GM12874 (cell line): ENCODE measurements at regions not wholly inside any gene's neighbourhood (a gene's known extent, or its start where the extent isn't known, plus 50 kb on each side); places are given as distances from the start of the nearest gene placed in this dataset.

ENCODE experiments used
- CTCF ChIP-seq: IDR thresholded peaks from 2 replicates; pipeline ENCODE4 v1.5.1; 2011; ENCODE audit warnings: low read depth, mild to moderate bottlenecking, control low read depth, low read length, moderate library complexity; ENCODE audit not compliant: insufficient read depth

GRCh38 chr10:43824934-43825333 is 176.3 kb upstream of the ZNF32 start:
- no peak for TF ChIP-seq CTCF

DNA sequence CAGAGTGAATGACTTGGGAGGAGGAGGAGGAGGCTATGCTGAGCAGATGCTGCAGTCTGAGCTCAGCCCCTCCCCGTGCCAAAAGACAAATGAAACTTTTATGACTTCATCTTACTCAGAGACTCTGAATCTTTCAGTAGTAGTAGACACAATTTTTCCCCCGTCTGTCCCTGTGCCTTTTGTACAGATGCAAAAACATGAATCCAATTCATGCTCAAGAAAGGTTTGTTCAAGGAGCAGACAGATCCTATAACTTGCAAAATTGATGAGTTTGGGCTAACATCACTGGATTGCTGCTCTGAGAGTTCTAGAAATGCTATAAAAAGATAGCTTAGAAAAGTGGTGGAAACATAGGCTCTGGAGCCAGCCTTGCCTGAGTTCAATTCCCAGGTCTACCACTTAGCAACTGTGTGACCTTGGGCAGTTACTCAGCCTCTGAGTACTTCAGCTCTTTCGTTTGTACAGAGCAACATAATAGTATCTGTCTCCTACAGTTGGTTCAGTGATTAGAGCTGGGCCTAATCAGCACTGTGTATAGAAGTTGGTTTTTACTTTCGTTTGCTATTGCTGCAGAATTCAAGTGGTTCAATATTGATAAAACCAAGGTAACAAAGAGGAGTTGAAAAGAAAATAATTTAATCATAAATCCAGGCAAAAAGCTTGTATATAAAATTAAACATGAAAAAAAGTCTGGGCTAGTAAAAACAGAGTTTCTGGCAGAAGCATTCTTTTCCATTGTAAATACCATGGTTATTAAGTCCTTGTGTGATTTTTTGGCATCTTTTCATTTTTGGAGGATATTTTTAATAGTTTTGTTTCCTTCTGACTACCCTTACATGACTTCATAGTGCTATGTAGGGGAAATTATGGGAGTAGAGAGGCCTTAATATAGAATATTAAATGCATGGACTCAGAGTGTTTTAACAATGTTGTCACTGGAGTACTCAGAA is 174.2 kb upstream of the ZNF32 start:
- TF ChIP-seq CTCF = no peak

DNA sequence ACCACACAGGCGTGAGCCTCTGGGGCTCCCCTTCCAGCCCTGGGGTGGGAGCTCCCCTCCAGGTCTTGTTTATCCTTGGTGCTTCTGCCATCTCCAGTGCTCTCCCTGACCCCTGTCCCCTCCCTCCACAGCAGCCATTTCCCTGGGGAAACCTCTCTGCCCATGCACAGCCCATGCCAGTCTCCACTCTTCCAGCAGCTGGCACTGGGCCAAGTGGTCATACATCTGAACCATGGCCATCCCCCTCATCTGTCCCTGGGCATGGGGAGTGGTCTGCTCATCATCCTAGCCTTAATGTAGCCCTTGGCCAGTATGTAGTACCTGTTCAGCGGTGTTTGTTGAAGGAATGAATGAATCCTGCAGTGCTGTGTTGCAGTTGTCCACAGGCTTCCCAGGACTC is 172.4 kb upstream of the ZNF32 start:
- TF ChIP-seq CTCF = no peak

GRCh38 chr10:43820663-43821062 is 172.0 kb upstream of the ZNF32 start:
- TF ChIP-seq CTCF = no peak

- no peak for TF ChIP-seq CTCF
Measured at GRCh38 chr10:43819464-43820230, 171.0 kb upstream of the ZNF32 start.

GRCh38 chr10:43818687-43819086 is 170.0 kb upstream of the ZNF32 start:
- TF ChIP-seq CTCF = no peak

DNA sequence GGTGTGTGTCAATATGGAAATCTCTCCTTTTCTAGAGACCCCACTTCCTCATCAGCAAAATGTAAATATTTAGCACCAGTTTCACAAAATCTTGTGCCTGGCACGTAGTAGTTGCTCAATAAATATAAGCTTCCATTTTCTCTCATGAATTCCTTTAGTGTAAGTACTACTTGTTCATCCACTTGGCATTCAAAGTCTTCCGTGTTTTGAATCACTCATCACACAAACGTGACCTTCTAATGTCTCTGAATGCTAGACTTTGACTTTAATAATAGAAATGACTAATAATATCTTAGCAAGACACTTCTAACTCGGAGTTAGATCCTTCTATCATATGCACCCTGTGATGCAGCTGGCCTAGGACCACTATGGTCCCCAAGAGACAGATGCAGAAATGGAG is 168.7 kb upstream of the ZNF32 start:
- no peak for TF ChIP-seq CTCF
